Esophagus (tissue), 2 donors: ENCODE measurements at regions not wholly inside any gene's neighbourhood (a gene's known extent, or its start where the extent isn't known, plus 50 kb on each side); places are given as distances from the start of the nearest gene placed in this dataset.

Source experiments
- H3K27ac ChIP-seq, 2 donors: one replicate each; pipeline ENCODE4 v1.5.1; 2013; ENCODE audit warnings: low read depth in 2 of 2, mild to moderate bottlenecking in 2 of 2, inconsistent platforms in 1 of 2, low read length in 1 of 2, moderate library complexity in 1 of 2
- H3K27me3 ChIP-seq, 2 donors: one replicate each; pipeline ENCODE4 v1.6.1; 2013; ENCODE audit warnings: low read length in 2 of 2, control low read depth in 1 of 2, mild to moderate bottlenecking in 1 of 2; ENCODE audit not compliant: insufficient read depth in 2 of 2, control insufficient read depth in 1 of 2
- H3K36me3 ChIP-seq, 2 donors: one replicate each; pipeline ENCODE4 v1.6.1; 2013; ENCODE audit warnings: low read length in 1 of 2; ENCODE audit not compliant: control insufficient read depth in 2 of 2, insufficient read depth in 2 of 2
- H3K4me1 ChIP-seq, 2 donors: one replicate each; pipeline ENCODE4 v1.6.1; 2013; ENCODE audit warnings: low read length in 1 of 2; ENCODE audit not compliant: control insufficient read depth in 2 of 2, insufficient read depth in 2 of 2
- H3K4me3 ChIP-seq, 2 donors: one replicate each; pipeline ENCODE4 v1.5.1; 2013; ENCODE audit warnings: low read length in 2 of 2, mild to moderate bottlenecking in 2 of 2, low read depth in 1 of 2, moderate library complexity in 1 of 2
- H3K9me3 ChIP-seq, 2 donors: one replicate each; pipeline ENCODE4 v1.6.1; 2013; ENCODE audit warnings: mild to moderate bottlenecking in 2 of 2, low read depth in 1 of 2, low read length in 1 of 2, moderate library complexity in 1 of 2; ENCODE audit not compliant: control insufficient read depth in 2 of 2, insufficient read depth in 1 of 2
- WGBS, 2 donors: extraction: QIAGEN DNeasy Blood & Tissue Kit; methylation state at CpG; one replicate each; pipeline ENCODE4 v1.1.7; 2013; 5-methylcytosine and 5-hydroxymethylcytosine counted together
- donor health status: healthy with polysubstance abuse.
- donor health status: Bipolar disorder and iron deficiency.

DNA sequence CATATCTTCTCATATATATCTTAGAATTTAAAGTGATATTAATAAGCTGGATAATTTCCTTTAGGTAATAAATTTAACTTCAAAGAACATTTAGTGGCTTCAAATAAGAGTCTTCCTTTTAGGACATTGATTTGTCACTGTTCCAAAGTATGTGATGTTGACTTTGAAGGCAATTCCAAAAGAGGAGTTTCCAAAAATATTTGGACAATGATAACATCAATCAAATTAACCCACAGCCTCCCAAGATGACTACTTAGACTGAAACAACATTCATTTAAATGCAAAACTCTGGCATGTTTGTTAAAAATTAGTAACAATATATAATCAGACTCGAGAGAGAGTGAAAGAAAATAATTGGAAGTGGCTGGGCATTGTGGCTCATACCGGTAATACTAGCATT lies 211.1 kb downstream of the OGFRL1 start:
- Histone ChIP-seq H3K4me1 (no peaks in the 10 kb centered on the region), H3K27me3 (no peaks in the 10 kb centered on the region), H3K9me3 (no peaks in the 10 kb centered on the region), H3K36me3 (no peaks in the 10 kb centered on the region), H3K4me3 (no peak overlapping the region), H3K27ac (no peak overlapping the region)
- 35 to 37% methylated on average over 2 of the region's 2 CpGs for WGBS, 2 donors

DNA sequence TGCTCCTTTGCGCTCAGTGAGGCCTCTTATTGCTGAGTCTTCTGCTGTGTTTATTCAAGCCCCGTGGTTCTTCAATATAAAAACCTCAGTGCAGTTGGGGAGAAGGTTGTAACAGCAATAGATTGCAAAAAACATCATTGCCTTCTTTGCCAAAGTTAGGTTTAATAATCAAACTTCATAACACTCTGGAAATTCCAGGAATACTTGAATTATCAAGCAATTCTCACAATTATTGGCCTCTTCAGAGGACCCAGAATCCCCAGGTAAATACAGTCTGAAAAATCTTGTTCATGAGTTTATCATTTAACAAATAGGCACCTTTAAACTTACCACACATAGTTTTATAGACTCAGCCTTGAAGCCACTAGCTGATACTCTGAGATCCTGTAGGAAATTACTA lies 213.6 kb downstream of the OGFRL1 start:
- H3K9me3 ChIP-seq: no peaks in the 10 kb centered on the region
- H3K36me3 ChIP-seq: no peaks in the 10 kb centered on the region
- no peak overlapping the region for H3K4me3 ChIP-seq
- H3K27ac ChIP-seq: no peak overlapping the region
- no peaks in the 10 kb centered on the region for H3K4me1 ChIP-seq
- 63 to 76% methylated on average over 2 of the region's 2 CpGs for WGBS, 2 donors
- no peaks in the 10 kb centered on the region for H3K27me3 ChIP-seq

- Histone ChIP-seq H3K27ac (no peak overlapping the region), H3K4me1 (no peaks in the 10 kb centered on the region), H3K27me3 (no peaks in the 10 kb centered on the region), H3K4me3 (no peak overlapping the region), H3K9me3 (no peaks in the 10 kb centered on the region), H3K36me3 (no peaks in the 10 kb centered on the region)
- WGBS, 2 donors: 86 to 91% methylated on average over 3 of the region's 3 CpGs
These were observed 214.3 kb downstream of the OGFRL1 start for GRCh38 chr6:71502956-71503355.

DNA sequence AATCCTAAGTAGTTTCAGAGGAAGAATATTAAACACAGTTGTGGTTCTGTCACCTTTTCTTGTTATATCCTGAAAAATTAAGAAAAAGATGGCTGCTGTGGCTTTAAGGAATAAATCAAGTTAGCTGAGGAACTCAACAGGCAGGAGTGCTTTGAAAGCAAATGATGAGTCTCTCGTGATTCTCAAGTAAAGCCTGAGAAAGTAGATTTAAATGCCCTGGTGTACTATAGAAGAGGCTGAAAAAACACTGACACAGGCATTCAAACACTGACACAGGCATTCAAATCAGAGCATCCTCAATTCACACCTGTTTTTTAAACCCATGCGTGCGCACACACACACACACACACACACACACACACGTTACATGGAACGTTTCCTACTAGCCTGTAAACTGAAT lies 218.6 kb downstream of the OGFRL1 start:
- H3K4me1 ChIP-seq: no peaks in the 10 kb centered on the region
- no peak overlapping the region for H3K27ac ChIP-seq
- H3K9me3 ChIP-seq: no peaks in the 10 kb centered on the region
- H3K4me3 ChIP-seq: no peak overlapping the region
- WGBS, 2 donors: 71 to 76% methylated on average over 5 of the region's 5 CpGs
- no peaks in the 10 kb centered on the region for H3K36me3 ChIP-seq
- H3K27me3 ChIP-seq: no peaks in the 10 kb centered on the region

DNA sequence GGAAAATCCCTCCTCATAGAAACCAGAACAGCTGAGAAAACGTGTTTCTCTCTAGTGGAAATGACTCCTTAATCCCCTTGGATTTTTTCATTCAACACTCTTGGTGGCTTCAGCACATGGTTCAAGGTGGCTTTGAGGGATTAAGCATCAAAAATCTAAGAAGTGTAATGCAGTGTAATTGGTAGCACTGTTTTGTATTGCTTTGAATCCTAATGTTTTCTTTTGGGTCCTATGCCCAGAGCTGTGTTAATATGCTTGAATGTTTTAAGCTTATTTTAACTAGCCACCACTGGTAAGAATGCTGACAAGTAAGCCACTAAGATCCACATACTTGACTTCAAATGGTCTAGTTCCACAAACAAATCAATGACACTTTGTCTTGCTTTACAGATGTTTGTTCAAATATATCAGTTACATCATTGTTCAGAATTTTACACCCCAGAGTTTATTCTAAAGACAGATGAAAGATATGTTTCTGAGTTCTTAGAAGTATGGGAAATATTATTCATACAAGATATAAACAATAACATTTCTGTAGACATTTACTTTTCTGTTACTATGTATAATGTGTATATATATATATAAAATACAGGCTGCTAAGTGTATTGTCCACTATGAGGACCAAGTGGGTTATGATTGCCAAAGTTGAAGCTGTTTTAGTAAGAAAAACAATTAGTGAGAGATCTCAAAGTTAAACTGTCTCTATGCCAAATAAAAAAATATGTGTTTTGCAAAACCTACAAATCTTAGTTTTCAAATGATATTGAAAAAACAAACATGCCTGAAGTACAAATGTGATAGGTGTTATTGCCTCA lies 220.8 kb downstream of the OGFRL1 start:
- Histone ChIP-seq H3K36me3 (no peaks in the 10 kb centered on the region), H3K9me3 (no peaks in the 10 kb centered on the region), H3K4me3 (no peak overlapping the region), H3K27me3 (no peaks in the 10 kb centered on the region), H3K27ac (no peak overlapping the region), H3K4me1 (no peaks in the 10 kb centered on the region)
- WGBS, 2 donors: 20 to 34% methylated on average over 1 of the region's 1 CpG

- no peaks in the 10 kb centered on the region for H3K9me3 ChIP-seq
- no peaks in the 10 kb centered on the region for H3K36me3 ChIP-seq
- H3K4me1 ChIP-seq: no peaks in the 10 kb centered on the region
- H3K27ac ChIP-seq: no peak overlapping the region
- 63 to 71% methylated on average over 5 of the region's 5 CpGs for WGBS, 2 donors
- H3K27me3 ChIP-seq: no peaks in the 10 kb centered on the region
- H3K4me3 ChIP-seq: no peak overlapping the region
These were observed 221.6 kb downstream of the OGFRL1 start for GRCh38 chr6:71510057-71510713.

DNA sequence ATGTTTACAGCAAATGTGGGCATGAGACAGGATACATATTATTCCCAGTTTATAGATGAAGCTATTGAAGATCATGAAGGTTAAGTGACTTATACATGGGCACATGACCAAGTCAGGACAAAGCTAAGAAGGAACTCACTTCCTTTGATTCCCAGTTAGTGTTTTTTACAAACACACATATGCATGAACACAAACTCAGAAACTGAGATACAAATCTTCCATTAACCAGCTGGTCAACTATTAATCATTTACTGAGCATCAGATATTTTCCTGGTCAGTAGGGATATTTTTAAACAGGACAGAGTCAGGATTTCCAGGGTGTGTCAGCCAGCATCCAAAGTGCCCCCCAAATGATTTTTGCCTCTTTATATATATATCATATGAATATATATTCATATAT lies 222.2 kb downstream of the OGFRL1 start:
- Histone ChIP-seq H3K36me3 (no peaks in the 10 kb centered on the region), H3K4me1 (no peaks in the 10 kb centered on the region), H3K27ac (no peak overlapping the region), H3K27me3 (no peaks in the 10 kb centered on the region), H3K4me3 (no peak overlapping the region), H3K9me3 (no peaks in the 10 kb centered on the region)

- 74 to 88% methylated on average over 3 of the region's 3 CpGs for WGBS, 2 donors
- Histone ChIP-seq H3K27ac (no peak overlapping the region), H3K27me3 (no peaks in the 10 kb centered on the region), H3K36me3 (no peaks in the 10 kb centered on the region), H3K4me3 (no peak overlapping the region), H3K4me1 (no peaks in the 10 kb centered on the region), H3K9me3 (no peaks in the 10 kb centered on the region)
These were observed 223.6 kb downstream of the OGFRL1 start for GRCh38 chr6:71512256-71512655.

- Histone ChIP-seq H3K27ac (no peak overlapping the region), H3K4me3 (no peak overlapping the region)
- WGBS, 2 donors: 68 to 73% methylated on average over 3 of the region's 3 CpGs
These were observed 224.4 kb downstream of the OGFRL1 start for GRCh38 chr6:71513036-71513435.

GRCh38 chr6:71523548-71523947 lies 234.9 kb downstream of the OGFRL1 start:
- H3K27me3 ChIP-seq: no peaks in the 10 kb centered on the region
- 78 to 81% methylated on average over 3 of the region's 3 CpGs for WGBS, 2 donors
- no peak overlapping the region for H3K27ac ChIP-seq
- no peak overlapping the region for H3K4me3 ChIP-seq
- no peaks in the 10 kb centered on the region for H3K4me1 ChIP-seq
- no peaks in the 10 kb centered on the region for H3K36me3 ChIP-seq
- no peaks in the 10 kb centered on the region for H3K9me3 ChIP-seq

More at GRCh38 chr6:71513036-71513435, 224.4 kb downstream of the OGFRL1 start:
- Histone ChIP-seq H3K27me3 (no peaks in the 10 kb centered on the region), H3K9me3 (no peaks in the 10 kb centered on the region), H3K36me3 (no peaks in the 10 kb centered on the region), H3K4me1 (no peaks in the 10 kb centered on the region)
